ENCODE measurements at regions not wholly inside any gene's neighbourhood (a gene's known extent, or its start where the extent isn't known, plus 50 kb on each side); places are given as distances from the start of the nearest gene placed in this dataset.

DNA sequence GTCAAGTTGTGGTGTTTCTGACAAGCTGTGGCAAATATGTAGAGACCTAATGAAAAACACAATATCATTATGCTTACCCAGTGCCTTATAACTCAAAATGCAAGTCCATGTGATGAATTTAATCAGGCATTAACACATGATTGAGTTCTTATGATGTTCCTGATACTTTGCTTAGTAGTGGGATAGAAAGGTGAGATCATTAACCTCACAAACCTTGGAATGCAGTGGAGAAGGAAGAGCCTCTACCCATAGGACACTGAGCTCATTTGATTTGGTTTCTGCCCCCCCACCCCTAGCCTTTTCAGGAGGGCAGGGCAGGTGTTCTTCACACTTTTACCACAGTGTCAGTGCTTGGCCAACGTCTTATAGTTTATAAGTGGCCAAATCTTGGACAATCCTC lies 683.6 kb upstream of the CPEB2 start:
- no peaks in the 10 kb centered on the region; the same call in 1 of the 2 replicates for H3K4me1 ChIP-seq (ENCODE audit: insufficient read depth)
- no peaks in the 10 kb centered on the region for H3F3A ChIP-seq (replicated peaks; ENCODE audit: low read depth)
- Mint-ChIP-seq H3K9me3 (no peaks in the 10 kb centered on the region), H3K27ac (no peak overlapping the region), H3K36me3 (ENCODE audit: low read depth) (no peaks in the 10 kb centered on the region), H3K4me1 (peaks cover 17% of the 10 kb centered on the region), H3K27me3 (ENCODE audit: insufficient read depth, low read depth, poor library complexity) (peaks cover 3% of the 10 kb centered on the region), H3K4me3 (no peak overlapping the region)
- H3K27ac ChIP-seq (ENCODE audit: low read depth): no peak overlapping the region
- H3K36me3 ChIP-seq (ENCODE audit: insufficient read depth): no peaks in the 10 kb centered on the region
- H4K20me1 ChIP-seq (replicated peaks; ENCODE audit: insufficient read depth): no peaks in the 10 kb centered on the region
- peaks cover 4% of the 10 kb centered on the region; the same call in 1 of the 2 replicates for H3K9me2 ChIP-seq (ENCODE audit: insufficient read depth)
- no peaks in the 10 kb centered on the region for H3K27me3 ChIP-seq (ENCODE audit: insufficient read depth)
- no peaks in the 10 kb centered on the region for H3K79me2 ChIP-seq (replicated peaks; ENCODE audit: insufficient read depth)
- TF ChIP-seq, protein P1, sequence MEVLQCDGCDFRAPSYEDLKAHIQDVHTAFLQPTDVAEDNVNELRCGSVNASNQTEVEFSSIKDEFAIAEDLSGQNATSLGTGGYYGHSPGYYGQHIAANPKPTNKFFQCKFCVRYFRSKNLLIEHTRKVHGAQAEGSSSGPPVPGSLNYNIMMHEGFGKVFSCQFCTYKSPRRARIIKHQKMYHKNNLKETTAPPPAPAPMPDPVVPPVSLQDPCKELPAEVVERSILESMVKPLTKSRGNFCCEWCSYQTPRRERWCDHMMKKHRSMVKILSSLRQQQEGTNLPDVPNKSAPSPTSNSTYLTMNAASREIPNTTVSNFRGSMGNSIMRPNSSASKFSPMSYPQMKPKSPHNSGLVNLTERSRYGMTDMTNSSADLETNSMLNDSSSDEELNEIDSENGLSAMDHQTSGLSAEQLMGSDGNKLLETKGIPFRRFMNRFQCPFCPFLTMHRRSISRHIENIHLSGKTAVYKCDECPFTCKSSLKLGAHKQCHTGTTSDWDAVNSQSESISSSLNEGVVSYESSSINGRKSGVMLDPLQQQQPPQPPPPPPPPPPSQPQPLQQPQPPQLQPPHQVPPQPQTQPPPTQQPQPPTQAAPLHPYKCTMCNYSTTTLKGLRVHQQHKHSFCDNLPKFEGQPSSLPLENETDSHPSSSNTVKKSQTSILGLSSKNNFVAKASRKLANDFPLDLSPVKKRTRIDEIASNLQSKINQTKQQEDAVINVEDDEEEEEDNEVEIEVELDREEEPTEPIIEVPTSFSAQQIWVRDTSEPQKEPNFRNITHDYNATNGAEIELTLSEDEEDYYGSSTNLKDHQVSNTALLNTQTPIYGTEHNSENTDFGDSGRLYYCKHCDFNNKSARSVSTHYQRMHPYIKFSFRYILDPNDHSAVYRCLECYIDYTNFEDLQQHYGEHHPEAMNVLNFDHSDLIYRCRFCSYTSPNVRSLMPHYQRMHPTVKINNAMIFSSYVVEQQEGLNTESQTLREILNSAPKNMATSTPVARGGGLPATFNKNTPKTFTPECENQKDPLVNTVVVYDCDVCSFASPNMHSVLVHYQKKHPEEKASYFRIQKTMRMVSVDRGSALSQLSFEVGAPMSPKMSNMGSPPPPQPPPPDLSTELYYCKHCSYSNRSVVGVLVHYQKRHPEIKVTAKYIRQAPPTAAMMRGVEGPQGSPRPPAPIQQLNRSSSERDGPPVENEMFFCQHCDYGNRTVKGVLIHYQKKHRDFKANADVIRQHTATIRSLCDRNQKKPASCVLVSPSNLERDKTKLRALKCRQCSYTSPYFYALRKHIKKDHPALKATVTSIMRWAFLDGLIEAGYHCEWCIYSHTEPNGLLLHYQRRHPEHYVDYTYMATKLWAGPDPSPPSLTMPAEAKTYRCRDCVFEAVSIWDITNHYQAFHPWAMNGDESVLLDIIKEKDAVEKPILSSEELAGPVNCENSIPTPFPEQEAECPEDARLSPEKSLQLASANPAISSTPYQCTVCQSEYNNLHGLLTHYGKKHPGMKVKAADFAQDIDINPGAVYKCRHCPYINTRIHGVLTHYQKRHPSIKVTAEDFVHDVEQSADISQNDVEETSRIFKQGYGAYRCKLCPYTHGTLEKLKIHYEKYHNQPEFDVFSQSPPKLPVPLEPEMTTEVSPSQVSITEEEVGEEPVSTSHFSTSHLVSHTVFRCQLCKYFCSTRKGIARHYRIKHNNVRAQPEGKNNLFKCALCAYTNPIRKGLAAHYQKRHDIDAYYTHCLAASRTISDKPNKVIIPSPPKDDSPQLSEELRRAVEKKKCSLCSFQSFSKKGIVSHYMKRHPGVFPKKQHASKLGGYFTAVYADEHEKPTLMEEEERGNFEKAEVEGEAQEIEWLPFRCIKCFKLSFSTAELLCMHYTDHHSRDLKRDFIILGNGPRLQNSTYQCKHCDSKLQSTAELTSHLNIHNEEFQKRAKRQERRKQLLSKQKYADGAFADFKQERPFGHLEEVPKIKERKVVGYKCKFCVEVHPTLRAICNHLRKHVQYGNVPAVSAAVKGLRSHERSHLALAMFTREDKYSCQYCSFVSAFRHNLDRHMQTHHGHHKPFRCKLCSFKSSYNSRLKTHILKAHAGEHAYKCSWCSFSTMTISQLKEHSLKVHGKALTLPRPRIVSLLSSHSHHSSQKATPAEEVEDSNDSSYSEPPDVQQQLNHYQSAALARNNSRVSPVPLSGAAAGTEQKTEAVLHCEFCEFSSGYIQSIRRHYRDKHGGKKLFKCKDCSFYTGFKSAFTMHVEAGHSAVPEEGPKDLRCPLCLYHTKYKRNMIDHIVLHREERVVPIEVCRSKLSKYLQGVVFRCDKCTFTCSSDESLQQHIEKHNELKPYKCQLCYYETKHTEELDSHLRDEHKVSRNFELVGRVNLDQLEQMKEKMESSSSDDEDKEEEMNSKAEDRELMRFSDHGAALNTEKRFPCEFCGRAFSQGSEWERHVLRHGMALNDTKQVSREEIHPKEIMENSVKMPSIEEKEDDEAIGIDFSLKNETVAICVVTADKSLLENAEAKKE (CRISPR knock-in tag; IDR thresholded peaks at IDR 0.05): no peak
- TF ChIP-seq, protein P2, sequence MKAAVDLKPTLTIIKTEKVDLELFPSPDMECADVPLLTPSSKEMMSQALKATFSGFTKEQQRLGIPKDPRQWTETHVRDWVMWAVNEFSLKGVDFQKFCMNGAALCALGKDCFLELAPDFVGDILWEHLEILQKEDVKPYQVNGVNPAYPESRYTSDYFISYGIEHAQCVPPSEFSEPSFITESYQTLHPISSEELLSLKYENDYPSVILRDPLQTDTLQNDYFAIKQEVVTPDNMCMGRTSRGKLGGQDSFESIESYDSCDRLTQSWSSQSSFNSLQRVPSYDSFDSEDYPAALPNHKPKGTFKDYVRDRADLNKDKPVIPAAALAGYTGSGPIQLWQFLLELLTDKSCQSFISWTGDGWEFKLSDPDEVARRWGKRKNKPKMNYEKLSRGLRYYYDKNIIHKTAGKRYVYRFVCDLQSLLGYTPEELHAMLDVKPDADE (IDR thresholded peaks at IDR 0.05): no peak
- TF ChIP-seq STAT1 (IDR thresholded peaks at IDR 0.05; ENCODE audit: unreplicated experiment): no peak
- H2AFZ ChIP-seq: no peak overlapping the region
- no peak for ATAC-seq
- no peak for DNase-seq (ENCODE audit: low spot score)
- H3K4me2 ChIP-seq: no peak overlapping the region
- H3K4me3 ChIP-seq: no peak overlapping the region

DNA sequence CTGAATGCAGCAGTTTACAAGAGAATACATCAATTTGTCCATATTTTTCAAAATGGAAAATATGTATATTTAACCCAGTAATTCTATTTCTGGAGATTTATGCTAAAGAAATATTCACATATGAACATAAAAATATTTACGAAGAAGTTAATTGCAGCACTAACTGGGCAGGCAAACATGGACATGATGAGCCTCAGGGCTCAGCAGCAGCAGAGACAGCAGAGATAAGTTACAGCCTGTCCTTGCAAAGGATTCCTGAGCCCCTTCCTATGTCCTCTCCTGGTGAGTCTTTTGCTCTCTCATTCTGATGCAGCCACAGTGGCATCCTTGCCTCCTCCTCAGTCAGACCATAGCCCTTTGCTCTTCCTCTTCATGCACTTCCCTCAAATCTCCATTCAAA lies 680.6 kb upstream of the CPEB2 start:
- Histone ChIP-seq H3K79me2 (replicated peaks; ENCODE audit: insufficient read depth) (no peaks in the 10 kb centered on the region), H3K9me2 (ENCODE audit: insufficient read depth) (no peaks in the 10 kb centered on the region; the same call in 1 of the 2 replicates), H3K36me3 (ENCODE audit: insufficient read depth) (no peaks in the 10 kb centered on the region), H2AFZ (no peak overlapping the region), H4K20me1 (replicated peaks; ENCODE audit: insufficient read depth) (no peaks in the 10 kb centered on the region), H3F3A (replicated peaks; ENCODE audit: low read depth) (no peaks in the 10 kb centered on the region), H3K4me2 (no peak overlapping the region), H3K27ac (ENCODE audit: low read depth) (no peak overlapping the region), H3K4me1 (ENCODE audit: insufficient read depth) (no peaks in the 10 kb centered on the region), H3K4me3 (no peak overlapping the region), H3K27me3 (ENCODE audit: insufficient read depth) (no peaks in the 10 kb centered on the region)
- H3K4me1 Mint-ChIP-seq: peaks cover 9% of the 10 kb centered on the region; the same call in 2 of the 3 replicates
- no peak overlapping the region for H3K27ac Mint-ChIP-seq
- DNase-seq (ENCODE audit: low spot score) (no peak), ATAC-seq (no peak)
- 0 out of 3 replicates have a peak, but pooled peaks cover 2% of the 10 kb centered on the region for H3K36me3 Mint-ChIP-seq (ENCODE audit: low read depth)
- no peak overlapping the region for H3K4me3 Mint-ChIP-seq
- H3K9me3 Mint-ChIP-seq: no peaks in the 10 kb centered on the region
- no peaks in the 10 kb centered on the region for H3K27me3 Mint-ChIP-seq (ENCODE audit: insufficient read depth, low read depth, poor library complexity)
- TF ChIP-seq, protein P3, sequence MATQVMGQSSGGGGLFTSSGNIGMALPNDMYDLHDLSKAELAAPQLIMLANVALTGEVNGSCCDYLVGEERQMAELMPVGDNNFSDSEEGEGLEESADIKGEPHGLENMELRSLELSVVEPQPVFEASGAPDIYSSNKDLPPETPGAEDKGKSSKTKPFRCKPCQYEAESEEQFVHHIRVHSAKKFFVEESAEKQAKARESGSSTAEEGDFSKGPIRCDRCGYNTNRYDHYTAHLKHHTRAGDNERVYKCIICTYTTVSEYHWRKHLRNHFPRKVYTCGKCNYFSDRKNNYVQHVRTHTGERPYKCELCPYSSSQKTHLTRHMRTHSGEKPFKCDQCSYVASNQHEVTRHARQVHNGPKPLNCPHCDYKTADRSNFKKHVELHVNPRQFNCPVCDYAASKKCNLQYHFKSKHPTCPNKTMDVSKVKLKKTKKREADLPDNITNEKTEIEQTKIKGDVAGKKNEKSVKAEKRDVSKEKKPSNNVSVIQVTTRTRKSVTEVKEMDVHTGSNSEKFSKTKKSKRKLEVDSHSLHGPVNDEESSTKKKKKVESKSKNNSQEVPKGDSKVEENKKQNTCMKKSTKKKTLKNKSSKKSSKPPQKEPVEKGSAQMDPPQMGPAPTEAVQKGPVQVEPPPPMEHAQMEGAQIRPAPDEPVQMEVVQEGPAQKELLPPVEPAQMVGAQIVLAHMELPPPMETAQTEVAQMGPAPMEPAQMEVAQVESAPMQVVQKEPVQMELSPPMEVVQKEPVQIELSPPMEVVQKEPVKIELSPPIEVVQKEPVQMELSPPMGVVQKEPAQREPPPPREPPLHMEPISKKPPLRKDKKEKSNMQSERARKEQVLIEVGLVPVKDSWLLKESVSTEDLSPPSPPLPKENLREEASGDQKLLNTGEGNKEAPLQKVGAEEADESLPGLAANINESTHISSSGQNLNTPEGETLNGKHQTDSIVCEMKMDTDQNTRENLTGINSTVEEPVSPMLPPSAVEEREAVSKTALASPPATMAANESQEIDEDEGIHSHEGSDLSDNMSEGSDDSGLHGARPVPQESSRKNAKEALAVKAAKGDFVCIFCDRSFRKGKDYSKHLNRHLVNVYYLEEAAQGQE (IDR thresholded peaks at IDR 0.05; ENCODE audit: unreplicated experiment): no peak
- TF ChIP-seq, protein P2 (IDR thresholded peaks at IDR 0.05): no peak
- no peak for TF ChIP-seq ZNF331 (CRISPR knock-in tag; IDR thresholded peaks at IDR 0.05; ENCODE audit: low read depth)
- TF ChIP-seq STAT1 (IDR thresholded peaks at IDR 0.05; ENCODE audit: unreplicated experiment): no peak
- no peak for TF ChIP-seq CREB1 (CRISPR knock-in tag; IDR thresholded peaks at IDR 0.05; ENCODE audit: low read depth)
- no peak for TF ChIP-seq ZNF114 (CRISPR knock-in tag; IDR thresholded peaks at IDR 0.05)
- no peak for TF ChIP-seq EZH2 (IDR thresholded peaks at IDR 0.05; ENCODE audit: low read depth, unreplicated experiment)

Measured in GM23338 (cell line).